ACC112 (cell line): ENCODE measurements at regions not wholly inside any gene's neighbourhood (a gene's known extent, or its start where the extent isn't known, plus 50 kb on each side); places are given as distances from the start of the nearest gene placed in this dataset.

Experiments
- H2AFZ ChIP-seq: fragments of 200-600 bp; sonication (generic); one replicate; pipeline ENCODE4 v1.6.0; 2017; ENCODE audit warnings: antibody characterized with exemption, low read length; ENCODE audit not compliant: unreplicated experiment
- H3K27ac ChIP-seq: fragments of 200-600 bp; sonication (generic); 2 replicates; pipeline ENCODE4 v1.5.1; 2014; ENCODE audit warnings: low read depth, mild to moderate bottlenecking, antibody characterized with exemption, low read length, moderate library complexity
- H3K27me3 ChIP-seq: fragments of 200-600 bp; sonication (generic); 2 replicates; pipeline ENCODE4 v1.6.1; 2014; ENCODE audit warnings: mild to moderate bottlenecking, antibody characterized with exemption, low read length, moderate library complexity, mixed read lengths; ENCODE audit not compliant: insufficient read depth
- H3K36me3 ChIP-seq: fragments of 200-600 bp; sonication (generic); 2 replicates; pipeline ENCODE4 v1.6.1; 2016; ENCODE audit warnings: mild to moderate bottlenecking, antibody characterized with exemption, low read length, moderate library complexity, mixed read lengths; ENCODE audit not compliant: insufficient read depth
- H3K4me1 ChIP-seq: fragments of 200-600 bp; sonication (generic); one replicate; pipeline ENCODE4 v1.6.1; 2016; ENCODE audit warnings: low read length, mixed read lengths; ENCODE audit not compliant: insufficient read depth, unreplicated experiment, control insufficient read depth
- H3K4me3 ChIP-seq: fragments of 200-600 bp; sonication (generic); 2 replicates; pipeline ENCODE4 v1.5.1; 2014; ENCODE audit warnings: mild to moderate bottlenecking, low read depth, low read length
- H3K79me2 ChIP-seq: fragments of 200-600 bp; sonication (generic); one replicate; pipeline ENCODE4 v1.6.0; 2016; ENCODE audit warnings: low read length; ENCODE audit not compliant: control insufficient read depth, unreplicated experiment, insufficient read depth

- Histone ChIP-seq H3K36me3 (no peaks in the 10 kb centered on the region), H3K27me3 (no peaks in the 10 kb centered on the region), H3K79me2 (no peaks in the 10 kb centered on the region), H3K4me1 (no peaks in the 10 kb centered on the region), H3K27ac (no peak overlapping the region), H3K4me3 (no peak overlapping the region), H2AFZ (no peak overlapping the region)
These were observed 56.1 kb upstream of the LRRC7 start for GRCh38 chr1:69511426-69512192.

GRCh38 chr1:69513601-69514000, 54.1 kb upstream of the LRRC7 start:
- H3K27me3 ChIP-seq, result no peaks in the 10 kb centered on the region
- no peak overlapping the region for H3K4me3 ChIP-seq
- H2AFZ ChIP-seq, result no peak overlapping the region
- no peaks in the 10 kb centered on the region for H3K79me2 ChIP-seq
- no peak overlapping the region for H3K27ac ChIP-seq
- H3K4me1 ChIP-seq, result no peaks in the 10 kb centered on the region
- H3K36me3 ChIP-seq, result no peaks in the 10 kb centered on the region
